HCT116 (cell line): ENCODE measurements at regions not wholly inside any gene's neighbourhood (a gene's known extent, or its start where the extent isn't known, plus 50 kb on each side); places are given as distances from the start of the nearest gene placed in this dataset.

Source experiments
- ATAC-seq: fragments of 200-7000 bp; cut with Tn5 transposase; 2 replicates; pipeline ENCODE4 v1.9.1; 2020; ENCODE audit warnings: mild to moderate bottlenecking, moderate library complexity
- BruUV-seq: library from RNA; stranded (reverse); fragments of 400-500 nt; replicated peaks from 2 replicates; lab custom pipeline; 2021; lab: Mats Ljungman, UMichigan
- CTCF ChIA-PET: fragments of 300-600 bp; sonication (Branson Sonifier 250); formaldehyde crosslinking; loops from one replicate; lab custom pipeline; 2021; ENCODE audit warnings: antibody characterized with exemption; lab: Charles Lee
- POLR2A ChIA-PET: fragments of 300-600, 350-600 bp; sonication (Branson Sonifier 250); formaldehyde crosslinking; loops from one replicate; lab custom pipeline; 2021; ENCODE audit warnings: antibody characterized with exemption; lab: Charles Lee
- RAD21 ChIA-PET, 2 experiments: fragments of 300-600 bp; sonication (Branson Sonifier 250); formaldehyde crosslinking; loops; one replicate each; lab custom pipeline; 2023; ENCODE audit warnings: low total read pairs in 2 of 2; ENCODE audit not compliant: uncharacterized antibody in 2 of 2, unreplicated experiment in 2 of 2, low non-redundant PET in 1 of 2; lab: Charles Lee
- DNase-seq: peaks from one replicate; pipeline ENCODE4 v3.0.0-alpha.2; 2010; ENCODE audit warnings: low read depth, low spot score
- H2AFZ ChIP-seq: fragments of 200-600 bp; shearing (Covaris generic), sonication (generic); 2 replicates; pipeline ENCODE4 v1.6.1; 2017; ENCODE audit warnings: low read depth, mixed run types, mixed read lengths, antibody characterized with exemption, low read length; ENCODE audit not compliant: poor library complexity, severe bottlenecking
- H3K27ac ChIP-seq: 2 replicates; pipeline ENCODE4 v1.5.1; 2012; ENCODE audit warnings: low read depth, low read length
- H3K27me3 ChIP-seq: fragments of 200-600 bp; sonication (generic); 2 replicates; pipeline ENCODE4 v1.6.1; 2016; ENCODE audit warnings: mixed run types, low read length, mixed read lengths; ENCODE audit not compliant: insufficient read depth
- H3K36me3 ChIP-seq, 2 experiments: fragments of 200-500 bp in 1 of 2; fragments of 200-600 bp in 1 of 2; sonication (Bioruptor generic) in 1 of 2; sonication (generic) in 1 of 2; 2 replicates each; pipeline versions ENCODE4 v1.5.1 to v1.6.1; 2014 to 2016; ENCODE audit warnings: low read length in 2 of 2, inconsistent platforms in 1 of 2, mixed read lengths in 1 of 2, mixed run types in 1 of 2; ENCODE audit not compliant: insufficient read depth in 2 of 2, control insufficient read depth in 1 of 2
- H3K4me1 ChIP-seq, 2 experiments: fragments of 200-600 bp in 1 of 2; sonication (generic) in 1 of 2; 2 replicates each; pipeline versions ENCODE4 v1.5.1 to v1.6.1; 2012 to 2017; ENCODE audit warnings: low read length in 2 of 2, inconsistent platforms in 1 of 2, mild to moderate bottlenecking in 1 of 2, mixed read lengths in 1 of 2, mixed run types in 1 of 2, moderate library complexity in 1 of 2; ENCODE audit not compliant: insufficient read depth in 2 of 2, control insufficient read depth in 1 of 2
- H3K4me2 ChIP-seq: fragments of 200-600 bp; sonication (generic); 2 replicates; pipeline ENCODE4 v1.6.1; 2017; ENCODE audit warnings: mixed run types, low read length, mixed read lengths
- H3K4me3 ChIP-seq, 2 experiments: fragments of 200-600 bp in 1 of 2; sonication (generic) in 1 of 2; replicated peaks in 1 of 2; 2 replicates each; pipeline ENCODE4 v1.5.1; 2011 to 2016; ENCODE audit warnings: low read length in 2 of 2, control low read depth in 1 of 2, low read depth in 1 of 2, mild to moderate bottlenecking in 1 of 2, mixed read lengths in 1 of 2, mixed run types in 1 of 2
- H3K79me2 ChIP-seq: fragments of 200-600 bp; sonication (generic); 2 replicates; pipeline ENCODE4 v1.6.1; 2017; ENCODE audit warnings: mild to moderate bottlenecking, mixed run types, low read length, moderate library complexity, mixed read lengths; ENCODE audit not compliant: insufficient read depth
- H3K9ac ChIP-seq: fragments of 200-600 bp; sonication (generic); 2 replicates; pipeline ENCODE4 v1.6.1; 2016; ENCODE audit warnings: low read length, mixed read lengths
- H3K9me2 ChIP-seq: fragments of 200-600 bp; sonication (generic), shearing (Covaris generic); 2 replicates; pipeline ENCODE4 v1.6.1; 2017; ENCODE audit warnings: mixed run types, mild to moderate bottlenecking, moderate library complexity; ENCODE audit not compliant: insufficient read depth
- H3K9me3 ChIP-seq, 2 experiments: fragments of 200-500 bp in 1 of 2; fragments of 200-600 bp in 1 of 2; sonication (Bioruptor generic) in 1 of 2; sonication (generic) in 1 of 2; 2 replicates each; pipeline ENCODE4 v1.6.1; 2014 to 2017; ENCODE audit warnings: low read length in 2 of 2, mixed read lengths in 2 of 2, inconsistent platforms in 1 of 2, low read depth in 1 of 2, mild to moderate bottlenecking in 1 of 2, mixed run types in 1 of 2, moderate library complexity in 1 of 2; ENCODE audit not compliant: control insufficient read depth in 1 of 2, insufficient read depth in 1 of 2
- H4K20me1 ChIP-seq: fragments of 200-600 bp; sonication (generic), shearing (Covaris generic); 2 replicates; pipeline ENCODE4 v1.6.1; 2017; ENCODE audit warnings: mixed run types, mild to moderate bottlenecking, moderate library complexity; ENCODE audit not compliant: insufficient read depth
- CEBPB ChIP-seq: IDR thresholded peaks from 2 replicates; pipeline ENCODE4 v1.6.1; 2012; ENCODE audit warnings: low read depth
- FOSL1 ChIP-seq: IDR thresholded peaks from 2 replicates; pipeline ENCODE4 v1.6.1; 2012; ENCODE audit warnings: low read depth
- JUND ChIP-seq: IDR thresholded peaks from 2 replicates; pipeline ENCODE4 v1.6.1; 2012
- POLR2A ChIP-seq: IDR thresholded peaks from 2 replicates; pipeline ENCODE4 v1.7.0; 2011; ENCODE audit warnings: borderline replicate concordance; ENCODE audit not compliant: insufficient read depth, insufficient read length; ENCODE audit errors: extremely low read depth
- SIN3A ChIP-seq: IDR thresholded peaks from 2 replicates; pipeline ENCODE4 v1.6.1; 2012; ENCODE audit warnings: low read depth
- intact Hi-C: fragments of 100-400 bp; cut with micrococcal nuclease; formaldehyde crosslinking; loops from 2 replicates; pipeline ENCODE4 v1.10.0; 2022
- TF ChIP-seq, protein P1 (sequence below): IDR thresholded peaks from 2 replicates; pipeline ENCODE4 v1.6.1; 2012; ENCODE audit warnings: low read depth
- TF ChIP-seq, protein P2 (sequence below), 3 experiments: fragments of 200-600 bp in 1 of 3; sonication (generic) in 1 of 3; IDR thresholded peaks in 2 of 3; conservative IDR thresholded peaks in 1 of 3; 2 replicates each; pipeline ENCODE4 v1.5.1; 2012 to 2017; ENCODE audit warnings: low read depth in 2 of 3, low read length in 2 of 3, antibody characterized with exemption in 1 of 3, borderline replicate concordance in 1 of 3, control low read depth in 1 of 3, mild to moderate bottlenecking in 1 of 3, mixed read lengths in 1 of 3, mixed run types in 1 of 3, moderate library complexity in 1 of 3; ENCODE audit not compliant: insufficient read depth in 1 of 3

DNA sequence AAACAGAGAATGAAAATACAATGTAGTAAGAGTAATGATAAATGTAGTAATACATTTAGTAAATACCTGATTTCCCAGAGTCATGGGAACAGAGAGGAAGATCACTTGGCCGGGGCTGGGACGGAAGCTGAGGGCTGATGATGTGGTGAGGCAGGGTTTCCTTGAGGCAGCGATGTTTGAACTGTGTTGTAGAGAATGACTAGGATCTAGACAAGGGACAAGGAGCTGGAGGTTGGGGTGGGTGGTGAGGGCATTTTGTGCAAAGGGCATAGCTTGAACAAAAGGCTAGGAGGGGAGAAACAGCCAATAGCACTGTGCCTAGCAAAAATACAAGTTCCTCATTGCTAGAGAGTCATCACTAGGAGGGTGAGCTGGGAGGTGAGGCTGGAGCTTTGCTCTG, 64.3 kb upstream of the RAPGEF2 start (continued):
- TF ChIP-seq JUND (no peak), CEBPB (no peak), FOSL1 (no peak), POLR2A (no peak)
- TF ChIP-seq, protein P1, sequence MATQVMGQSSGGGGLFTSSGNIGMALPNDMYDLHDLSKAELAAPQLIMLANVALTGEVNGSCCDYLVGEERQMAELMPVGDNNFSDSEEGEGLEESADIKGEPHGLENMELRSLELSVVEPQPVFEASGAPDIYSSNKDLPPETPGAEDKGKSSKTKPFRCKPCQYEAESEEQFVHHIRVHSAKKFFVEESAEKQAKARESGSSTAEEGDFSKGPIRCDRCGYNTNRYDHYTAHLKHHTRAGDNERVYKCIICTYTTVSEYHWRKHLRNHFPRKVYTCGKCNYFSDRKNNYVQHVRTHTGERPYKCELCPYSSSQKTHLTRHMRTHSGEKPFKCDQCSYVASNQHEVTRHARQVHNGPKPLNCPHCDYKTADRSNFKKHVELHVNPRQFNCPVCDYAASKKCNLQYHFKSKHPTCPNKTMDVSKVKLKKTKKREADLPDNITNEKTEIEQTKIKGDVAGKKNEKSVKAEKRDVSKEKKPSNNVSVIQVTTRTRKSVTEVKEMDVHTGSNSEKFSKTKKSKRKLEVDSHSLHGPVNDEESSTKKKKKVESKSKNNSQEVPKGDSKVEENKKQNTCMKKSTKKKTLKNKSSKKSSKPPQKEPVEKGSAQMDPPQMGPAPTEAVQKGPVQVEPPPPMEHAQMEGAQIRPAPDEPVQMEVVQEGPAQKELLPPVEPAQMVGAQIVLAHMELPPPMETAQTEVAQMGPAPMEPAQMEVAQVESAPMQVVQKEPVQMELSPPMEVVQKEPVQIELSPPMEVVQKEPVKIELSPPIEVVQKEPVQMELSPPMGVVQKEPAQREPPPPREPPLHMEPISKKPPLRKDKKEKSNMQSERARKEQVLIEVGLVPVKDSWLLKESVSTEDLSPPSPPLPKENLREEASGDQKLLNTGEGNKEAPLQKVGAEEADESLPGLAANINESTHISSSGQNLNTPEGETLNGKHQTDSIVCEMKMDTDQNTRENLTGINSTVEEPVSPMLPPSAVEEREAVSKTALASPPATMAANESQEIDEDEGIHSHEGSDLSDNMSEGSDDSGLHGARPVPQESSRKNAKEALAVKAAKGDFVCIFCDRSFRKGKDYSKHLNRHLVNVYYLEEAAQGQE: no peak
- TF ChIP-seq, all 23 proteins: peak for 0

DNA sequence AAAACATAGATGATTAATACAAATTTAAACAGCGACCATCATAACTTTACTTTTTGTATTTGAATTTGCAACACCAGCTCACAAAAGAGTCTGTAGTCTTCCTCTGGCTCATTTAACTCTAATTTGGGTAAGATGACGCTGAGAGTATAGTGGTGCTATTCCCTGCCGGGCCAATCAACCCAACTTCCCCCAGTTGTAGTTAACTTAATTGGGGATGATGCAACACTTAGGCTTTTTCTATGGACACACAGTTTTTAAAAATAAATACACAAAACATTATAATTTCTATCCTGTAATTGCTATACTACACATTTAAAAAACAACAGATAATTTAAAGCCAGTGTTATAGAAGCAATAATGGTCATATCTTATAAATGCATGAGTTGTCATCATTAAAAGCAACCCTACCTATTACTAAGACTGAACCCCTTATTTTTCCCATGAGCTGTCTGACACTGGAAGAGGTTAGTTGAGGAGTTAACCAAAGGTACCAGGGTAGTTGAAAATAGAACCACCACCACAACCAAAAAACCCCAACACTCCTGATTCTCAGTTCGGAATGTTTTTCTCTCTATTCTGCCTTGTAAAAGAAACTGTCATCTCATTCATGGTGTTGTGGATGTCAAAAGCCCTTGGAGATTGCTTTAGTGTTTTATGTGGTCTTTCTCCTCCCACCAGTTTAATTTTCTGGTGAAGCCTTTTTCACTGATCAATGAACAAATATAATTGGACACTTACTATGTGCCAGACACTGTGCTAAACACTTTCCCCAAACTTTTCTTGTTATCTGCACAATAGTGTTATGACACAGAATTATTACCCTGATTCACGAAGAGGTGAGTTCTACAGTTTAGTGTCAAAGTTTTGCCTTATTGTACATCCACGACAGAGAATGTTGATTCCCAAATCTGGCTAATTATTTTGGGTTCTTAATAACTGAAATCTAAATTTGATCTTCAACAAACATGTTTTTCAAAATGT, 61.5 kb upstream of the RAPGEF2 start:
- Histone ChIP-seq H4K20me1 (no peaks in the 10 kb centered on the region), H3K36me3 (no peaks in the 10 kb centered on the region), H3K27me3 (no peaks in the 10 kb centered on the region), H3K9ac (no peak overlapping the region), H2AFZ (no peak overlapping the region), H3K9me3 (no peaks in the 10 kb centered on the region), H3K4me1 (no peaks in the 10 kb centered on the region), H3K4me3 (no peak overlapping the region), H3K27ac (no peak overlapping the region), H3K4me2 (no peak overlapping the region), H3K9me2 (no peaks in the 10 kb centered on the region), H3K79me2 (no peaks in the 10 kb centered on the region)
- DNase-seq (no peak), ATAC-seq (no peak)
- BruUV-seq: no TSS peak
- RAD21 ChIA-PET: no interaction called here
- intact Hi-C loops: no loop called here
- no peak for TF ChIP-seq SIN3A
- TF ChIP-seq, protein P2, sequence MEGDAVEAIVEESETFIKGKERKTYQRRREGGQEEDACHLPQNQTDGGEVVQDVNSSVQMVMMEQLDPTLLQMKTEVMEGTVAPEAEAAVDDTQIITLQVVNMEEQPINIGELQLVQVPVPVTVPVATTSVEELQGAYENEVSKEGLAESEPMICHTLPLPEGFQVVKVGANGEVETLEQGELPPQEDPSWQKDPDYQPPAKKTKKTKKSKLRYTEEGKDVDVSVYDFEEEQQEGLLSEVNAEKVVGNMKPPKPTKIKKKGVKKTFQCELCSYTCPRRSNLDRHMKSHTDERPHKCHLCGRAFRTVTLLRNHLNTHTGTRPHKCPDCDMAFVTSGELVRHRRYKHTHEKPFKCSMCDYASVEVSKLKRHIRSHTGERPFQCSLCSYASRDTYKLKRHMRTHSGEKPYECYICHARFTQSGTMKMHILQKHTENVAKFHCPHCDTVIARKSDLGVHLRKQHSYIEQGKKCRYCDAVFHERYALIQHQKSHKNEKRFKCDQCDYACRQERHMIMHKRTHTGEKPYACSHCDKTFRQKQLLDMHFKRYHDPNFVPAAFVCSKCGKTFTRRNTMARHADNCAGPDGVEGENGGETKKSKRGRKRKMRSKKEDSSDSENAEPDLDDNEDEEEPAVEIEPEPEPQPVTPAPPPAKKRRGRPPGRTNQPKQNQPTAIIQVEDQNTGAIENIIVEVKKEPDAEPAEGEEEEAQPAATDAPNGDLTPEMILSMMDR (IDR thresholded peaks at IDR 0.05 in 2 of 3, conservative IDR thresholded peaks at IDR 0.05 in 1 of 3; ENCODE audit: borderline replicate concordance in 1 of 3, insufficient read depth in 1 of 3, low read depth in 2 of 3, low read length in 2 of 3): no peak
- TF ChIP-seq CEBPB: no peak
- CTCF ChIA-PET: no interaction called here
- POLR2A ChIA-PET: no interaction called here
